HG02759 (cell line): ENCODE measurements at regions not wholly inside any gene's neighbourhood (a gene's known extent, or its start where the extent isn't known, plus 50 kb on each side); places are given as distances from the start of the nearest gene placed in this dataset.
"Not testable (repeated sequence)": the region's sequence is repeated elsewhere in the genome, so short reads cannot be mapped to it uniquely, and the experiment has no call there.

Experiments used
- ATAC-seq: cut with Tn5 transposase; IDR thresholded peaks from one replicate; pipeline ENCODE4 v1.9.1; 2021; ENCODE audit warnings: mild to moderate bottlenecking, moderate library complexity; ENCODE audit not compliant: unreplicated experiment

DNA sequence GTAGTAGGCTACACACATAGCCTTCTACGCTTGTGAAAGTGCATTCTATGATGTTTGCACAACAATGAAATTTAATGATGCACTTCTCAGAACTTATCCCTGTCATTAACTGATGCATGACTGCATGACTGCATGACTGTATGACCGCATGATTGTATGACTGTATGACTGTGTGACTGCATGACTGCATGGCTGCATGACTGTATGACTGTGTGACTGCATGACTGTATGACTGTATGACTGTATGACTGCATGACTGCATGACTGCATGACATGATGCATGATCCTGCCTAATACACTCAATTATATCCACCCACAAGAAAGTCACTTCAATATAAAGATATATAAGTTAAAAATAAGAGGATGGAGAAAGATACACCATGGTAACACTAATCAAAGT, 365.4 kb upstream of the FSIP2 start:
- ATAC-seq: no peak

DNA sequence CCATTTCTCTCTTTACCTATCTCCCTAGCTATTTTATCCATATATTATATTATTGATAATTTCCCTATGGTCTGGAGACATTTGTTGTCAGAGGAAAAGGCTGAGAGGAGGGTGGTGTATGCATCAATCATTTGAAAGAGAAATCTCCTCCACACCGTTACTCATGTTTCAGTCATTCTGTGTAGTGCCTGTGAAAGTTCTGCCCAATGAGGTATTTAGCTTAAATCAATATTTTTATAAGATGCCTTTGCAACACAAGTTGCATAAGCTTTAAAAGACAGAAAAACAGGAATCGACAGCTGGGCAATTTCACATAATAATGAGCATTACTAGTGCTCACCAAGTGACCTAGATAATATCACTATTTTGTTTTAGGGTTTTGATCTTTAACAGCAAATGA, 363.7 kb upstream of the FSIP2 start:
- no peak for ATAC-seq

DNA sequence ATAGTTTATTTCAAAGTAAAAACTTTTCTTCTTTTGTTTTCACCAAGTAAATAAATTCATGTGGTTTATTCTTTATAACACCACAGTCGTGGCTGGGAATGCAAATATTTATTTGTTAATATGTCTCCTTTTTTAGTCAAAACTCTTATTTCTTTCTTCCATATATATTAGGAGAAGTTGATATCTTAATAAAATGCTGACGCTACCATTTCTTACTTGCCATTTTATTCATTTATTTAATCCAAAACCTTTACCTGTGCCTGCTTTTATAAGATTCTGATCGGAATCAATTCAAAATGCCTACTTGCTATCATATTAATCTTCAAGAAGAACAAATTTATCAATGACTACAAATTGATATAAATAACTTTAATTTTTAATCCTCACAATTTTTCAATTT, 362.9 kb upstream of the FSIP2 start:
- ATAC-seq: no peak

DNA sequence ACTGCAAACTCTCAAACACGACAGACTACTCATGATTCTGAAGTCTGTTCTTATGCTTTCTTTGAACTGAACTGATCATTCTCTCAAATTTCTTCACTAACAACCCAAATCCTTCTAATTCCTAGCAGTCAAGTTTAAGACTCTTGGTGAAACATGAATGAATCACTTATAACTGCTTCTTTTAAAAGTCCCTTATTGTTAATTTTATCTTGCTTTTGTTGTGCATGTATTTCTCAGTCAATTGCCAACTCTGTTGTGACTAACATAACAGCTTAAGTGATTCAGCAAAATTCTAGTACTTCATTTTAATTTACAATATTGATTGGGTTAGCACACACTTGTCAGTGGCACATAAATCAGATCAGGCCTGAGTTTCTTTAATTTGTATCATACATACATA, 357.0 kb upstream of the FSIP2 start:
- no peak for ATAC-seq

DNA sequence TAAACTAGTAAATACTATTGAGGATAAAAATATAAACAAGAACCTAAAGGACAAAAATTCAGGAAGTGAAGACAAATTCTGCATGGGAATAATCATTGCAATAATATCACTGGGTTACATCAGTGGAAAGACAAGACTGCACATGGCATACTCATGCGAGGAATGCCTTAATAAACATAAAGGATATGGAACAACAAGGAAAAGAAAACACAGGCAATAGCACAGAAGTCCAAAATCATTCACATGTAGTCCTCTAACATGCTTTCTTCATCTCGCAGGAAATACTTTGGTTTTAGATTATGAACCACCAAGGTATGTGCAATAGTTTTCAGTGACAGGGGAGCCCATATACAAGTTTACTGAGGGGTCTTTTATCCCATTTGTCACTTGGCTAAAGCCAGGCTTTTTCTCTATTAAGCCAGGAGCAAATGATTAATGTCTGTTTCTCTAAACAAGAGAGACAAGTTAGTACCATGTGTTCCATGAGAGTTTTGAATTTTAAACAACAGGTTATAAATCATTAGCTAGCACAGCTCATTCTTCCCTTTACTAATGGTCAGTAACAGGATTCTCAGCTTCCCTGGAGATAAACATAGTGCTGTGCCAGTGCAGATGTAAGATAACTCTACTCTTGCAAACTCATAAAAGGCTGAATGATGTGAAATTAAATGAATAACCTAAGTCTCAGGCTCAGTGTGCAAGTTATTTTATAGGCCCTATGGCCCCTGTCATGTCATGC, 353.6 kb upstream of the FSIP2 start:
- no peak for ATAC-seq

DNA sequence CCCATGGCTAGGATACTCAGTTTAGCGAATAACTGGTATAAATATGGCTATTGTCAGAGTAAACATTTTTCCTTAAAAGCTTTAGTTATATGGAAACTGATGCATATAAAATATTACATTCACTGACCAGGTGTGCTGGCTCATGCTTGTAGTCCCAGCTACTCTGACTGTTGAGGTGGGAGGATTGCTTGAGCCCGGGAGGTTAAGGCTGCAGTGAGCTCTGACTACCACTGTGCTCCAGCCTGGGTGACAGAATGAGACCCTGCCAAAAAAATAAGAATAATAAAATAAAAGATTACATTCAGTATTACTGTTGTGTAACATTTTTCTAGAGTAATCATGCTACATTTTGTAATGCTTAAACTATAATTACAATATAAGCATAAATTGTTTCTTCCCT, 350.4 kb upstream of the FSIP2 start:
- no peak for ATAC-seq

DNA sequence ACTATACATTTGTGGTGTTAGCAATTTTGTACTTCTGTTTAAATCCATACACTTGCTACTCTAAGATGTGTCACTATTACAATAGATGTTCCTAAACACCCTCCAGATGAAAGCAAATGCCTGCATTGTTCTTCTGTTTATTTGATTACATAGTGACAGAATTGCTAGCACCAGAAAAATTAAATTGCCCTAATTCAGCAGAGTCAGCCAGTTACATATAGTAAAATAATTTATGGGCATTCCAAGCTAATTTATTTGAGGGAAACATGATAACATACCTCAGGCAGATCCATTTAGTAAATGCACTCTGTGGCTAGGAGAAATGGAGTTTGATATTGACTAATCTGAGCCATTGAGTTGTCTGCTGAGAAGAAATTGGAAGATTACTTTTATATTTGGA, 347.1 kb upstream of the FSIP2 start:
- no peak for ATAC-seq

DNA sequence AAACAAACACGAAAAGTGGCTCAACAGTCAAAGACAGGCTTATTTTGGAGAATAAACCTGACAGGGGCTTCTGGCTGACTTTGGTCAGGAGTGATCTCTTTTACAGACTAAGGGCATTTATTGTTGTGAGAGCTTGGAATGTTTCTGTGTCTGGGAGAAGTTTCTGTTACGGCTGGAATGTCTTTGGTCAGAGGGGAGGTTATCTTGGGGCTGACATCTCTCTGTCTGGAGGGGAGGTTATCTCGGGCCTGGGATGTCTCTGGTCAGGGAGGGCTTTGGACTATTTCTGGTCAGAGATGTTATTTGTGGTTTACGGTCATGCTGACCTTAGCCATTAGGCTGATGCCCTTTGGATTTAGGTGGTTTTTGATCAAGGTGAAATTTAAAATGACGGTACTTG, 345.5 kb upstream of the FSIP2 start:
- ATAC-seq: no peak

DNA sequence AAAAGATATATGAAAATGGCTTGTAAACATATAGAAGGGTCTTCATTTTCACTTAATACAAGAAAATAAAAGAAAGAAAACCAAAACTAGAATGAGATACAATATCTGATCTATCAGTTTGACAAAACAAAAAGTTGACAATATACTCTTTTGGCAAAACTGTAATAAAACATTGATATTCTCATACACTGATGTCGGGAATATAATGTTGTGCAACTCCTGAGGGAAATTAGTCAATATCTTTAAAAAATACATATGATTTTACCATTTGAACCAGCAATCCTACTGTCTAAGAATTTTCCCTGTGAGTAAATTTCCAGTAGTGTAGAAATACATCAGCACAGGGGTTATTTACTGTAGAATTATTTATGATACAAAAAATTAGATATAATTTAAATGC, 336.1 kb upstream of the FSIP2 start:
- ATAC-seq: no peak

DNA sequence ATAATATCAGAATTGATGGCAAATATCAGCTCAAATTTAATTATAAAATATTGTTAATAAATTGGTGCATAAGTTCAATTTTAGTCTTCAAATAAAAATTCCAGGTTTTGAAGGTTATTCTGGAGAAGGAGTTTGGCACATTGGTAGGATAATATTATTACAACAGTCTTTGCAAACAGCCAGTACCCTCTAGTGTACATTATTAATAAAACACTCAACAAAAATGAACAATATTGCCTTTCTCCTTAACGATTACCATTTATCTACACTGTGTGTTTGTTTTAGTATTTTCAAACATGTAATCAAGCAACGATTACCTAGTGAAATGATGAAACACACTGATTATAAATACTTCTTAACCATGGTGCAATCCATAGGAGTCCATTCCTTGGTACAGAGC, 334.0 kb upstream of the FSIP2 start:
- no peak for ATAC-seq

DNA sequence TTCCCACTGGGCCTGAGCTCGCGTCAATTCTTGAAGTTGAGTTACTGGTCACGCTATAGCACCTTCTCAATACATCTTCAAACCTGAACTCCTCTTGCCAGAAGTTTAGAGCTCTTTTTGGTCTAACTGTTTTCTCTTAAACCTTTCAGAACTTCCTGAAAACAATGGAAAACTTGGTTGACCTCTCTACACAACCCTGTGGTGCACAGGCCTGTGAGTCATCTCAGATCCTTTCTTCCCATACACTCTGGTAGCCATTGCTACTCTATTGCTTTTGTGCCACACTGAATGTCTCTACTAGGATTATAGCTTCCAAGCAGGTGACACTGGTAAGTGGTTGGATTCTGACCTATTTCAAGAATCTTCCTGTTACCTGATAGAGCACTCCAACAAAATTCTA, 321.5 kb upstream of the FSIP2 start:
- no peak for ATAC-seq

DNA sequence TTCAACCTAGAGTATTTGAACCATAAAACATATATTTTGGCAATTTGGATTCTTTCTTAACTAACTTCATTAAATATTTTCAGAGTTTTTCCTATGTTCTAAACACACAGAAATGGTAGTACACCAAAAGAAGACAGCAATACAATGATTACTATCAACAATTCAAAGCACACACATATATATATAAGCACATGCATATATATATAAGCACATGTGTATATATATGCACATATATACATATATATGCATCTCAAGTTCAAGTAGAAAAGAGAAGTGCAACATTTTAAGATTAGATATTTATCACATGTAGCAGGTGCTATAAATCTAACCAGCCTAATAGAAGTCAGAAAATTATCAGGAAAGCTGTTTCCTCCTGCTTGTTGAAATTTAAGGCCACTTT, 320.9 kb upstream of the FSIP2 start:
- no peak for ATAC-seq

DNA sequence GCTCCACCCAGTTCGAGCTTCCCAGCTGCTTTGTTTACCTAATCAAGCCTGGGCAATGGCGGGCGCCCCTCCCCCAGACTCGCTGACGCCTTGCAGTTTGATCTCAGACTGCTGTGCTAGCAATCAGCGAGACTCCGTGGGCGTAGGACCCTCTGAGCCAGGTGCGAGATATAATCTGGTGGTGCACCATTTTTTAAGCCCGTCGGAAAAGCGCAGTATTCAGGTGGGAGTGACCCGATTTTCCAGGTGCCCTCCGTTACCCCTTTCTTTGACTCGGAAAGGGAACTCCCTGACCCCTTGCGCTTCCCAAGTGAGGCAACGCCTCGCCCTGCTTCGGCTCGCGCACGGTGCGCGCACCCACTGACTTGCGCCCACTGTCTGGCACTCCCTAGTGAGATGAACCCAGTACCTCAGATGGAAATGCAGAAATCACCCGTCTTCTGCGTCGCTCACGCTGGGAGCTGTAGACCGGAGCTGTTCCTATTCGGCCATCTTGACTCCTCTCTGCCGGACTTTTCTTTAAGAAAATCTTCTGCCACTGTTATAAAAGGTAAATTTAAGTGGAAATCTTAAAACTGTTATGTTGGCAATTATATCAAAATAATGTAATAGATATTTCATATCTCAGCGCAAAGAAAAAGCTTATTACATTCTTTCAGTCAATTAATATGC, 313.5 kb upstream of the FSIP2 start:
- ATAC-seq: not testable (repeated sequence)

DNA sequence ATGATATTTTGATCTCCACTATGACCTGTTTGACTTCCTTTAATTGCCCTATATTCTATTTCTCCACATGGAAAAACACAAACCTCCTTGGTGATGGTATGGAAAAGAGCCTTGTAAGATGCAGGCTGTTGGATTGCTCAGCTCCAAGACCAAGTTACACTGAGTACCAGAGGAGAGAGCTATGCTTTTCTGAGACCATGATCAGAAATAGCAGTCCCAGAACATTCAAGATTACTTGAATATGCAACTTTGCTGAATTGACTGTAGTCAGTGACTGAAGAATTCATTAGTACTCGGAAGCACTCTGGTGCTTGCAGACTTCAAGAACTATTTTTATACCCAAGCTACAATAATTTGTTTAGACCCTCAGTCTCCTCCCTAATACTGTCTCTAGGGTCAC, 310.6 kb upstream of the FSIP2 start:
- ATAC-seq: no peak

DNA sequence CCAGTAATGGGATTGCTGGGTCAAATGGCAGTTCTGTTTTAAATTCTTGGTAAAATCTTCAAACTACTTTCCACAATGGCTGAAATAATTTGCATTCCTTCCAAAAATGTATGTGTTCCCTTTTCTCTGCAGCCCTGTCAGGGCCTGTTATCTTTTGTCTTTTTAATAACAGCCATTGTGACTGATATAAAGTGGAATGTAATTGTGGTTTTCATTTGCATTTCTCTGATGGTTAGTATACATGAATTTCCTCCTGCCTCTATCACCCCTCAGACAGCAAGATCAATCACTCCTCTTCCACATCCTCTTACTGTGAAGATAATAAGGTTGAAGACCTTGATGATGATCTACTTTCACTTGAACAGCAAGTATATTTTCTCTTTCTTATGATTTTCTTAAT, 304.8 kb upstream of the FSIP2 start:
- ATAC-seq: no peak

DNA sequence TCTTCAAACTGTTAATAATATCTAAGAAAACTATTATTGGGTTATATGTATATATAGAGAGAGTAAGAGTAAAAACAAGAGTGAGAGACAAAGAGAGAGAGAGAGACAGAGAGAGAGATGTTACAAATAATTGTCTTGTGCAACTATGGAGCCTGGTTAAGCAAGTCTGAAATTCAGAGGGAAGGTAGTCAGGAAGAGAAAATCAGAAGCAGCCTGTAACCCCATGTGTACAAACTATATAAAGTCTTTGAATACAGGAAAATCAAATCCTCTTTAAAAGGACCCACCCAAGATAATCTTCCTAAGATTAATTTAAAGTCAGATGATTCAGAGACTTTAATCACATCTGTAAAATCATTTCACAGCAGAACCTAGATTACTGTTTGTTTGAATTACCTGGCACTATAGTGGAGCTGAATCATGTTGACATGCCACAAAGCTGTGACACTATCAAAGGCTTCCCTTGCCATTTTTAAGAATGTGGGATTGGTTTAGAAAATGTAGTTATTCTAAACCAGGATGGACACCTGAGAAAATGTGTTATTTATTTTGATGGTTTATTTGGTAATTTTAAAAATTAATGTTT, 301.7 kb upstream of the FSIP2 start:
- no peak for ATAC-seq

DNA sequence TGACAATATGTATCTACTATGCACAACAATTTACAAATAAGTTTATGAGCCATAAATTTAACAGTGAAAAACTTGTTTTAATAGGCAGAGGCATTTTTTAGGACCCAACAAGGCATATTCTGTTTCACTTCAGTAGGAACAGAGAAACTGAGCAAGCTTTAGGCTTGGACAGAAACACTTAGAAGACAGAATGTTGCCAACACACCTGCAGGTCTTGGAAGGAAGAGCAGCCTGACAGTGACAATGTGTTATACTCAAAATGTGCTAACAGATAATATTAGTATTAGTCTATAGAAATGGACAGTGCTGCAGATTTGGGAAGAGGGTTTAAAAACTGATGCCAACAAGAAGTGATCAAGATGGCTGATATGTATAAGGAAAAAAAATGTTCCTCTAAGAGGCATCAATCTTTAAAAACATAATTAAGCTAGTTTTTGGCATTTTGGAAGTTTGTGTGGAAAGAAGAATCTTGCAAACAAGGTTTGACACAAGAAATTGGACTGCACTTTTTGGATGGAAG, 297.1 kb upstream of the FSIP2 start:
- ATAC-seq: no peak

DNA sequence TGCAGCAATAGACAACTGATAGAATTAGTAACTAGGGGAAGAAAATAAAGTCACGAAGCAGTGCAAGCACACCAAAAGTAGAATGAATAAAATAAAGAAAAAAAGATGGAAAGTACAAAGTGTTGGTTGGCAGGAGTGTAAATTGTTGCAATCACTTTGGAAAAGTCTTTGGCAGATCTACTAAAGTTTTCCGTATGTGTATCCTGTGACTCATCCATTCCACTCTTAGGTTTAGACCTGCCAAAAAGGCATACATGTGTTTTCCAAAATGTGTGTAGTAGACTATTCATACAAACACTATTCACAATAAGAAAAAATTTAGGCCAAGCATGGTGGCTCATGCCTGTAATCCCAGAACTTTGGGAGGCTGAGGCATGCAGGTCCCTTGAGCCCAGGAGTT, 282.1 kb upstream of the FSIP2 start:
- ATAC-seq: no peak

DNA sequence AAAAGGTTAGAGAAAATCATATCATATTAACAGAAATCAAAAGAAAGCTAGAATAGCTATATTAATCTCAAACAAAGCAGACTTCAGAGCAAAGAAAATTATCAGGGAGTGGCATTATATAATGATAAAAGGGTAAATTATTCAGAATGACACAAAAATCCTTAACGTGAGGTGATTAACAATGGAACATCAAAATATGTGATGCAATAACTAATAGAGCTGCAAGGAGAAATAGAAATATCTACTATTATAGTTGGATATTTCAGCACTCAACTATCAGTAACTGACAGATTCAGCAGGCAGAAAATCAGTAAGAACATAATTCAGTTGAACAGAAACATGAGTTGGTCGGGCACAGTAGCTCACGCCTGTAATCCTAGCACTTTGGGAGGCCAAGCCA, 275.1 kb upstream of the FSIP2 start:
- no peak for ATAC-seq

DNA sequence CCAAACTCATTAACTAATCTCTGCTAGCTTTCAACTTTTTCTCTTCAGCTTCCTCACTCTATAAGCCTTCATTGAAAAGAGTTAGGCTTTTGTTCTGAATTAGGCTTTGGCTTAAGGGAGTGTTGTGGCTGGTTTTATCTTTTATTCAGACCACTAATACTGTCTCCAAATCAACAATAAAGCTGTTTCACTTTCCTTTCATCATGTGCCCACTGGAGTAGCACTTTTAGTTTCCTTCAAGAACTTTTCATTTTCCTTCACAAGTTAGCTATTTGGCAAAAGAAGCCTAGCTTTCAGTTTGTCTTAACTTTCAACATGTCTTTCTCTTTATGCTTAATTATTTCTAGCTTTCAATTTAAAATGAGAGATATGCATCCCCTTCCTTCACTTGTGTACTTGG, 271.7 kb upstream of the FSIP2 start:
- ATAC-seq: no peak

DNA sequence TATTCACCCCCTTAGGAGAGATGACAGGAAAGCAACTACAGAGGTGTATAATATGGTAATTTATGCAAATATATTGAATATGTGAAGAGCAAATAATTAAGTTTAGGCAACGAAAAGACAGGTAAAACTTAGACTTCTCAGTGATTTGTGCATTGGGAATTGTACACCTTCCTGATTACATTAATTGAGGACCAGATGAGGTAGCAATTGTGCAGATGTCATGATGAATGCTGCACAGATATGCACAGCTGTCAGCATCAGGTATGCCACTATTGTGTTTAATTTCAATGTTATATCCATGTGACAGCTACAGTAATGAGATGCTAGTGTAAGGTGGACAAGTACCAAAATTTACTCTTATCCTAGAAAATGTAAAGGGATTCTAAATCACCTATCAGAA, 267.2 kb upstream of the FSIP2 start:
- ATAC-seq: no peak

DNA sequence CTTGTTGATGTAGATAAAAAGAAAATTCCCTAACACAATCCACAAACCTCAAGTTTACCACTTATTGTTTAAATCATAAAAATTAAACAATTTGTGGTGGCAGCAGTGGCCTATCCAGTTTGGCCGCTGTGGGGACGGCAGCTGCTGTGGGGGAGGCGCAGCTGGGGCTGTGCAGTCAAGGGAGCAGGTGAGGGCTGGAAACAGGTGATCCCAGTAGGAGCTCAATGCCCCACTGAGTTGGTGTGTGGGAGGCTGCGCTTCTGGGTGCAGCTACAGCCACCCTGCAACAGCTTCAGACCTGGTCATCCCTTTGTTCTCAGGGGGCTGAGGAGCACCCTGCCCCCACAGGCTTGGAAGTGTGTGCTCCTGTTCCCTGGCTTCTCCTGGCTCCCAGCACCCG, 266.0 kb upstream of the FSIP2 start:
- no peak for ATAC-seq
